Ishikawa (cell line): ENCODE measurements at regions not wholly inside any gene's neighbourhood (a gene's known extent, or its start where the extent isn't known, plus 50 kb on each side); places are given as distances from the start of the nearest gene placed in this dataset.
A peak's percentile ranks its signal among the peaks of the same experiment; 100 is the strongest.

Experiments
- CEBPB ChIP-seq: IDR thresholded peaks from 2 replicates; pipeline ENCODE4 v1.6.1; 2012
- CREB1 ChIP-seq: IDR thresholded peaks from 2 replicates; pipeline ENCODE4 v1.6.1; 2012; ENCODE audit warnings: low read depth
- EGR1 ChIP-seq: IDR thresholded peaks from 2 replicates; pipeline ENCODE4 v1.6.1; 2012
- EP300 ChIP-seq: IDR thresholded peaks from 2 replicates; pipeline ENCODE4 v1.6.1; 2012; ENCODE audit warnings: borderline replicate concordance
- FOXM1 ChIP-seq: IDR thresholded peaks from 2 replicates; pipeline ENCODE4 v1.6.1; 2012; ENCODE audit warnings: low read depth, borderline replicate concordance
- MAX ChIP-seq: IDR thresholded peaks from 2 replicates; pipeline ENCODE4 v1.6.1; 2012
- NFIC ChIP-seq: IDR thresholded peaks from 2 replicates; pipeline ENCODE4 v1.6.1; 2012
- RAD21 ChIP-seq: IDR thresholded peaks from 2 replicates; pipeline ENCODE4 v1.6.1; 2012; ENCODE audit warnings: low read depth
- REST ChIP-seq: IDR thresholded peaks from 2 replicates; pipeline ENCODE4 v1.6.1; 2012; ENCODE audit warnings: low read depth, mild to moderate bottlenecking
- TCF12 ChIP-seq: IDR thresholded peaks from 2 replicates; pipeline ENCODE4 v1.6.1; 2012; ENCODE audit warnings: low read depth
- TEAD4 ChIP-seq: IDR thresholded peaks from 2 replicates; pipeline ENCODE4 v1.6.1; 2012
- USF1 ChIP-seq: IDR thresholded peaks from 2 replicates; pipeline ENCODE4 v1.6.1; 2012
- YY1 ChIP-seq: IDR thresholded peaks from 2 replicates; pipeline ENCODE4 v1.6.1; 2012; ENCODE audit warnings: low read depth
- ZBTB7A ChIP-seq: IDR thresholded peaks from 2 replicates; pipeline ENCODE4 v1.6.1; 2012; ENCODE audit warnings: low read depth

- no peak for TF ChIP-seq TCF12
- TF ChIP-seq RAD21, result no peak
- no peak for TF ChIP-seq EGR1
- no peak for TF ChIP-seq CEBPB
- TF ChIP-seq EP300, result no peak
- no peak for TF ChIP-seq CREB1
- no peak for TF ChIP-seq USF1
These were observed 282.5 kb downstream of the TBL1XR1 start for GRCh38 chr3:176914764-176915163.

GRCh38 chr3:176911579-176911978, 285.7 kb downstream of the TBL1XR1 start:
- TF ChIP-seq ZBTB7A (no peak), REST (no peak)

GRCh38 chr3:176909044-176909443, 288.2 kb downstream of the TBL1XR1 start:
- TF ChIP-seq EGR1 (no peak), USF1 (no peak), TCF12 (no peak), ZBTB7A (no peak), YY1 (no peak), FOXM1 (no peak), CEBPB (no peak), REST (no peak), EP300 (no peak), CREB1 (no peak), MAX (no peak), TEAD4 (no peak)

GRCh38 chr3:176906046-176906905, 291.0 kb downstream of the TBL1XR1 start:
- TF ChIP-seq EP300 (peak; percentile 85), TCF12 (peak; percentile 86), RAD21 (0 out of 2 replicates have a peak, but pooled peaks have one; percentile 1), EGR1 (no peak), YY1 (peak; percentile 67), CEBPB (peak; percentile 89), REST (no peak), ZBTB7A (0 out of 2 replicates have a peak, but pooled peaks have one; percentile 22), FOXM1 (0 out of 2 replicates have a peak, but pooled peaks have one; percentile 58), CREB1 (0 out of 2 replicates have a peak, but pooled peaks have one; percentile 37), TEAD4 (peak; percentile 94), MAX (0 out of 2 replicates have a peak, but pooled peaks have one; percentile 18), NFIC (peak; percentile 99), USF1 (no peak)
